HEK293 (cell line): ENCODE measurements at regions not wholly inside any gene's neighbourhood (a gene's known extent, or its start where the extent isn't known, plus 50 kb on each side); places are given as distances from the start of the nearest gene placed in this dataset.

Experiments used
- CTCF ChIA-PET: fragments of 350-600 bp; formaldehyde crosslinking; extraction: SDS; loops from one replicate; lab custom pipeline; 2021; ENCODE audit warnings: antibody characterized with exemption; lab: Yijun Ruan, JAX
- POLR2A ChIA-PET: fragments of 300-600 bp; formaldehyde crosslinking; extraction: SDS; loops from one replicate; lab custom pipeline; 2020; ENCODE audit warnings: antibody characterized with exemption, inconsistent platforms; lab: Yijun Ruan, JAX
- H3K27ac ChIP-seq: fragments of 200-500 bp; sonication (Bioruptor generic); 2 replicates; pipeline ENCODE4 v1.5.1; 2014; ENCODE audit warnings: low read depth, low read length, control low read depth, inconsistent platforms; ENCODE audit errors: extremely low read depth
- H3K36me3 ChIP-seq, 2 experiments: fragments of 200-500 bp in 1 of 2; sonication (Bioruptor generic) in 1 of 2; 1 replicate in 1 of 2; 2 replicates in 1 of 2; pipeline ENCODE4 v1.5.1; 2014 to 2017; ENCODE audit warnings: inconsistent platforms in 2 of 2, low read length in 2 of 2; ENCODE audit not compliant: control insufficient read depth in 2 of 2, insufficient read depth in 1 of 2
- H3K4me1 ChIP-seq: fragments of 200-500 bp; sonication (Bioruptor generic); 2 replicates; pipeline ENCODE4 v1.5.1; 2014; ENCODE audit warnings: mild to moderate bottlenecking, low read length, inconsistent platforms; ENCODE audit not compliant: control insufficient read depth, insufficient read depth
- H3K4me3 ChIP-seq: 2 replicates; pipeline ENCODE4 v1.5.1; 2011; ENCODE audit warnings: low read depth, mild to moderate bottlenecking, control low read depth, low read length, moderate library complexity
- H3K9me3 ChIP-seq: fragments of 200-500 bp; sonication (Bioruptor generic); 2 replicates; pipeline ENCODE4 v1.5.1; 2014; ENCODE audit warnings: low read depth, low read length, inconsistent platforms; ENCODE audit not compliant: control insufficient read depth, insufficient read depth
- SP2 ChIP-seq: fragments of 450-650 bp; formaldehyde crosslinking; IDR thresholded peaks from 2 replicates; pipeline ENCODE4 v1.5.1; 2016; ENCODE audit warnings: missing biosample characterization, missing genetic modification characterization
- YY1 ChIP-seq: fragments of 450-650 bp; formaldehyde crosslinking; IDR thresholded peaks from 2 replicates; pipeline ENCODE4 v1.5.1; 2018; ENCODE audit warnings: missing biosample characterization, missing genetic modification characterization
- ZBTB20 ChIP-seq: fragments of 450-650 bp; formaldehyde crosslinking; IDR thresholded peaks from 2 replicates; pipeline ENCODE4 v1.5.1; 2016; ENCODE audit warnings: missing biosample characterization, missing genetic modification characterization
- ZNF121 ChIP-seq: fragments of 450-650 bp; formaldehyde crosslinking; IDR thresholded peaks from 2 replicates; pipeline ENCODE4 v1.5.1; 2016; ENCODE audit warnings: missing biosample characterization, missing genetic modification characterization
- ZNF155 ChIP-seq: fragments of 450-650 bp; formaldehyde crosslinking; IDR thresholded peaks from 2 replicates; pipeline ENCODE4 v1.5.1; 2016; ENCODE audit warnings: missing biosample characterization, missing genetic modification characterization
- ZNF157 ChIP-seq: fragments of 450-650 bp; formaldehyde crosslinking; IDR thresholded peaks from 2 replicates; pipeline ENCODE4 v1.5.1; 2016; ENCODE audit warnings: missing biosample characterization, missing genetic modification characterization
- ZNF16 ChIP-seq: fragments of 450-650 bp; formaldehyde crosslinking; IDR thresholded peaks from 2 replicates; pipeline ENCODE4 v1.5.1; 2016; ENCODE audit warnings: low read depth, missing biosample characterization, missing genetic modification characterization
- ZNF18 ChIP-seq: fragments of 450-650 bp; formaldehyde crosslinking; IDR thresholded peaks from 2 replicates; pipeline ENCODE4 v1.5.1; 2016; ENCODE audit warnings: missing biosample characterization, missing genetic modification characterization
- ZNF221 ChIP-seq: fragments of 450-650 bp; formaldehyde crosslinking; IDR thresholded peaks from 2 replicates; pipeline ENCODE4 v1.5.1; 2017; ENCODE audit warnings: missing biosample characterization, missing genetic modification characterization, borderline replicate concordance
- ZNF335 ChIP-seq: fragments of 450-650 bp; formaldehyde crosslinking; conservative IDR thresholded peaks from 2 replicates; pipeline ENCODE4 v1.5.1; 2016; ENCODE audit warnings: missing biosample characterization, missing genetic modification characterization
- ZNF341 ChIP-seq: fragments of 450-650 bp; formaldehyde crosslinking; IDR thresholded peaks from 2 replicates; pipeline ENCODE4; 2016; ENCODE audit warnings: low read depth, missing biosample characterization, missing genetic modification characterization
- ZNF48 ChIP-seq: fragments of 450-650 bp; formaldehyde crosslinking; IDR thresholded peaks from 2 replicates; pipeline ENCODE4 v1.5.1; 2016; ENCODE audit warnings: missing biosample characterization, missing genetic modification characterization
- ZNF514 ChIP-seq: fragments of 450-650 bp; formaldehyde crosslinking; IDR thresholded peaks from 2 replicates; pipeline ENCODE4 v1.5.1; 2016; ENCODE audit warnings: missing biosample characterization, missing genetic modification characterization
- ZNF555 ChIP-seq: fragments of 450-650 bp; formaldehyde crosslinking; conservative IDR thresholded peaks from 2 replicates; pipeline ENCODE4 v1.5.1; 2017; ENCODE audit warnings: missing biosample characterization, mild to moderate bottlenecking, missing genetic modification characterization, inconsistent platforms
- ZNF623 ChIP-seq: fragments of 450-650 bp; formaldehyde crosslinking; IDR thresholded peaks from 2 replicates; pipeline ENCODE4 v1.5.1; 2016; ENCODE audit warnings: missing biosample characterization, missing genetic modification characterization
- ZNF624 ChIP-seq: fragments of 450-650 bp; formaldehyde crosslinking; IDR thresholded peaks from 2 replicates; pipeline ENCODE4 v1.5.1; 2017; ENCODE audit warnings: missing biosample characterization, missing genetic modification characterization
- ZNF626 ChIP-seq: fragments of 450-650 bp; sonication (Bioruptor Pico); formaldehyde crosslinking; IDR thresholded peaks from 2 replicates; pipeline ENCODE4 v1.5.1; 2018; ENCODE audit warnings: missing biosample characterization, missing genetic modification characterization, inconsistent platforms
- ZNF677 ChIP-seq: fragments of 450-650 bp; IDR thresholded peaks from 2 replicates; pipeline ENCODE4 v1.5.0; 2018; ENCODE audit warnings: missing biosample characterization, mild to moderate bottlenecking, missing genetic modification characterization, moderate library complexity
- ZNF776 ChIP-seq: fragments of 450-650 bp; formaldehyde crosslinking; IDR thresholded peaks from 2 replicates; pipeline ENCODE4 v1.5.0; 2017; ENCODE audit warnings: missing biosample characterization, missing genetic modification characterization, borderline replicate concordance
- TF ChIP-seq, protein P1 (sequence below): fragments of 450-650 bp; formaldehyde crosslinking; IDR thresholded peaks from 2 replicates; pipeline ENCODE4 v1.5.1; 2016; ENCODE audit warnings: missing biosample characterization, missing genetic modification characterization
- TF ChIP-seq, protein P2 (sequence below): fragments of 450-650 bp; formaldehyde crosslinking; IDR thresholded peaks from 2 replicates; pipeline ENCODE4 v1.5.1; 2016; ENCODE audit warnings: missing biosample characterization, missing genetic modification characterization, borderline replicate concordance

GRCh38 chr20:63124092-63124781, 91.7 kb downstream of the YTHDF1 start:
- H3K36me3 ChIP-seq, result no peaks in the 10 kb centered on the region
- no peak overlapping the region for H3K27ac ChIP-seq
- no peaks in the 10 kb centered on the region for H3K9me3 ChIP-seq
- ChIA-PET POLR2A (no interaction called here), CTCF (no interaction called here)
- TF ChIP-seq ZNF157 (tag by site-specific recombination) (no peak), ZNF155 (no peak), ZNF623 (no peak), ZNF221 (tag by site-specific recombination) (no peak), SP2 (no peak), ZNF624 (tag by site-specific recombination) (no peak), ZNF555 (tag by site-specific recombination) (no peak), ZNF48 (tag by site-specific recombination) (no peak)
- TF ChIP-seq, protein P1, sequence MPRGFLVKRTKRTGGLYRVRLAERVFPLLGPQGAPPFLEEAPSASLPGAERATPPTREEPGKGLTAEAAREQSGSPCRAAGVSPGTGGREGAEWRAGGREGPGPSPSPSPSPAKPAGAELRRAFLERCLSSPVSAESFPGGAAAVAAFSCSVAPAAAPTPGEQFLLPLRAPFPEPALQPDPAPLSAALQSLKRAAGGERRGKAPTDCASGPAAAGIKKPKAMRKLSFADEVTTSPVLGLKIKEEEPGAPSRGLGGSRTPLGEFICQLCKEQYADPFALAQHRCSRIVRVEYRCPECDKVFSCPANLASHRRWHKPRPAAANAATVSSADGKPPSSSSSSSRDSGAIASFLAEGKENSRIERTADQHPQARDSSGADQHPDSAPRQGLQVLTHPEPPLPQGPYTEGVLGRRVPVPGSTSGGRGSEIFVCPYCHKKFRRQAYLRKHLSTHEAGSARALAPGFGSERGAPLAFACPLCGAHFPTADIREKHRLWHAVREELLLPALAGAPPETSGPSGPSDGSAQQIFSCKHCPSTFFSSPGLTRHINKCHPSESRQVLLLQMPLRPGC (tag by site-specific recombination), result no peak
- H3K4me1 ChIP-seq, result no peaks in the 10 kb centered on the region
- no peak overlapping the region for H3K4me3 ChIP-seq

- ChIA-PET POLR2A (no interaction called here), CTCF (no interaction called here)
- TF ChIP-seq ZNF514 (no peak), ZNF18 (no peak), ZNF335 (no peak), ZNF16 (tag by site-specific recombination) (no peak), ZNF677 (tag by site-specific recombination) (no peak), YY1 (tag by site-specific recombination) (no peak), ZBTB20 (no peak), ZNF341 (tag by site-specific recombination) (no peak), ZNF121 (tag by site-specific recombination) (no peak), ZNF626 (tag by site-specific recombination) (no peak), ZNF776 (tag by site-specific recombination) (no peak)
- TF ChIP-seq, protein P2, sequence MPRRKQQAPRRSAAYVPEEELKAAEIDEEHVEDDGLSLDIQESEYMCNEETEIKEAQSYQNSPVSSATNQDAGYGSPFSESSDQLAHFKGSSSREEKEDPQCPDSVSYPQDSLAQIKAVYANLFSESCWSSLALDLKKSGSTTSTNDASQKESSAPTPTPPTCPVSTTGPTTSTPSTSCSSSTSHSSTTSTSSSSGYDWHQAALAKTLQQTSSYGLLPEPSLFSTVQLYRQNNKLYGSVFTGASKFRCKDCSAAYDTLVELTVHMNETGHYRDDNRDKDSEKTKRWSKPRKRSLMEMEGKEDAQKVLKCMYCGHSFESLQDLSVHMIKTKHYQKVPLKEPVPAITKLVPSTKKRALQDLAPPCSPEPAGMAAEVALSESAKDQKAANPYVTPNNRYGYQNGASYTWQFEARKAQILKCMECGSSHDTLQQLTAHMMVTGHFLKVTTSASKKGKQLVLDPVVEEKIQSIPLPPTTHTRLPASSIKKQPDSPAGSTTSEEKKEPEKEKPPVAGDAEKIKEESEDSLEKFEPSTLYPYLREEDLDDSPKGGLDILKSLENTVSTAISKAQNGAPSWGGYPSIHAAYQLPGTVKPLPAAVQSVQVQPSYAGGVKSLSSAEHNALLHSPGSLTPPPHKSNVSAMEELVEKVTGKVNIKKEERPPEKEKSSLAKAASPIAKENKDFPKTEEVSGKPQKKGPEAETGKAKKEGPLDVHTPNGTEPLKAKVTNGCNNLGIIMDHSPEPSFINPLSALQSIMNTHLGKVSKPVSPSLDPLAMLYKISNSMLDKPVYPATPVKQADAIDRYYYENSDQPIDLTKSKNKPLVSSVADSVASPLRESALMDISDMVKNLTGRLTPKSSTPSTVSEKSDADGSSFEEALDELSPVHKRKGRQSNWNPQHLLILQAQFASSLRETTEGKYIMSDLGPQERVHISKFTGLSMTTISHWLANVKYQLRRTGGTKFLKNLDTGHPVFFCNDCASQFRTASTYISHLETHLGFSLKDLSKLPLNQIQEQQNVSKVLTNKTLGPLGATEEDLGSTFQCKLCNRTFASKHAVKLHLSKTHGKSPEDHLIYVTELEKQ (tag by site-specific recombination), result no peak
Measured at GRCh38 chr20:63123331-63123741, 92.6 kb downstream of the YTHDF1 start.

More at GRCh38 chr20:63123331-63123741, 92.6 kb downstream of the YTHDF1 start:
- Histone ChIP-seq H3K9me3 (no peaks in the 10 kb centered on the region), H3K4me1 (no peaks in the 10 kb centered on the region), H3K36me3 (no peaks in the 10 kb centered on the region), H3K27ac (no peak overlapping the region), H3K4me3 (no peak overlapping the region)
